OCI-LY1 (cell line): ENCODE measurements at regions not wholly inside any gene's neighbourhood (a gene's known extent, or its start where the extent isn't known, plus 50 kb on each side); places are given as distances from the start of the nearest gene placed in this dataset.

Source experiments
- H2AFZ ChIP-seq: fragments of 200-600 bp; sonication (generic), shearing (Covaris generic); 2 replicates; pipeline ENCODE4 v1.6.0; 2014; ENCODE audit warnings: antibody characterized with exemption, mild to moderate bottlenecking, low read length
- H3F3A ChIP-seq: fragments of 200-600 bp; sonication (generic), shearing (Covaris generic); 2 replicates; pipeline ENCODE4 v1.6.0; 2014; ENCODE audit warnings: mild to moderate bottlenecking, antibody characterized with exemption, low read length, moderate library complexity; ENCODE audit not compliant: insufficient read depth
- H3K27ac ChIP-seq: fragments of 200-600 bp; sonication (generic); 2 replicates; pipeline ENCODE4 v1.5.1; 2014; ENCODE audit warnings: low read length, mixed run types, mild to moderate bottlenecking, low read depth; ENCODE audit not compliant: poor library complexity, severe bottlenecking
- H3K27me3 ChIP-seq: fragments of 200-600 bp; sonication (generic); 2 replicates; pipeline ENCODE4 v1.6.0; 2014; ENCODE audit warnings: antibody characterized with exemption, mild to moderate bottlenecking, low read length, moderate library complexity; ENCODE audit not compliant: insufficient read depth
- H3K36me3 ChIP-seq: fragments of 200-600 bp; sonication (generic); 2 replicates; pipeline ENCODE4 v1.6.1; 2014; ENCODE audit warnings: mild to moderate bottlenecking, antibody characterized with exemption, low read length, moderate library complexity, mixed read lengths; ENCODE audit not compliant: insufficient read depth
- H3K4me1 ChIP-seq: fragments of 200-600 bp; sonication (generic); 2 replicates; pipeline ENCODE4 v1.5.1; 2014; ENCODE audit warnings: mild to moderate bottlenecking, low read length, moderate library complexity; ENCODE audit not compliant: insufficient read depth, severe bottlenecking
- H3K4me2 ChIP-seq: fragments of 200-600 bp; sonication (generic), shearing (Covaris generic); 2 replicates; pipeline ENCODE4 v1.6.1; 2014; ENCODE audit warnings: low read length
- H3K4me3 ChIP-seq: fragments of 200-600 bp; sonication (generic); 2 replicates; pipeline ENCODE4 v1.5.1; 2014; ENCODE audit warnings: low read length, low read depth, mild to moderate bottlenecking, mixed read lengths; ENCODE audit not compliant: poor library complexity, severe bottlenecking
- H3K79me2 ChIP-seq: fragments of 200-600 bp; shearing (Covaris generic); 2 replicates; pipeline ENCODE4 v1.6.1; 2016; ENCODE audit warnings: mixed run types, low read length, mixed read lengths; ENCODE audit not compliant: insufficient read depth
- H3K9ac ChIP-seq: fragments of 200-600 bp; sonication (generic), shearing (Covaris generic); 2 replicates; pipeline ENCODE4 v1.6.1; 2014; ENCODE audit warnings: mild to moderate bottlenecking, low read length, mixed read lengths
- H3K9me2 ChIP-seq: fragments of 200-600 bp; sonication (generic), shearing (Covaris generic); 2 replicates; pipeline ENCODE4 v1.6.1; 2014; ENCODE audit warnings: low read depth, mild to moderate bottlenecking, low read length, mixed read lengths
- H3K9me3 ChIP-seq: fragments of 200-600 bp; shearing (Covaris generic); 2 replicates; pipeline ENCODE4 v1.6.1; 2014; ENCODE audit warnings: low read length, mixed read lengths
- H4K20me1 ChIP-seq: fragments of 200-600 bp; sonication (generic), shearing (Covaris generic); 2 replicates; pipeline ENCODE4 v1.6.0; 2016; ENCODE audit warnings: mild to moderate bottlenecking, low read length; ENCODE audit not compliant: insufficient read depth
- EZH2 ChIP-seq: fragments of 200-600 bp; sonication (generic), shearing (Covaris generic); IDR thresholded peaks from 2 replicates; pipeline ENCODE4 v1.8.0; 2017; ENCODE audit warnings: borderline replicate concordance, mixed run types, mild to moderate bottlenecking, antibody characterized with exemption, low read length, moderate library complexity, mixed read lengths
- TF ChIP-seq, protein P1 (sequence below): fragments of 200-600 bp; sonication (generic), shearing (Covaris generic); IDR thresholded peaks from 2 replicates; pipeline ENCODE4 v1.5.1; 2017; ENCODE audit warnings: mild to moderate bottlenecking, antibody characterized with exemption, low read length, moderate library complexity, mixed read lengths

DNA sequence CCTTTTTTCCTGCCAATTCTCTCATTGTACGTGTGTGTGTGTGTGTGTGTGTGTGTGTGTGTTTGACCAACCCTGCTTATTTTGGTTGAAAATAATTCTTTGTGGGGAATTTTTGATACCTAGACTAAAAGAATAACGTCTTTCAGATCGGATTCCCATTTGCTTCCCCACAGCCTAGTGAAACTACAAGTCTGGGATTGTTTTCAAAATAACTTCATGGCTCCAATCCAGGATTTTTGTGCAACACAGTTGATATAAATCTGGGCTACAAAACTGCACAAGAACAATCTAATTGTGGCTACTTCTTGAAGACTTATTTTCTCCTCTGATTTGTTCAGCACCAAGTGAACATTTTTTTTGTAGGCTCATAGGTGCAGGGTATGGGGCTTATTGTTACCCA lies 332.8 kb upstream of the MIR17HG start:
- H3K9ac ChIP-seq, result no peak overlapping the region
- H3F3A ChIP-seq, result no peaks in the 10 kb centered on the region
- no peak overlapping the region for H2AFZ ChIP-seq
- no peaks in the 10 kb centered on the region for H3K9me3 ChIP-seq
- no peaks in the 10 kb centered on the region for H3K27me3 ChIP-seq
- H3K27ac ChIP-seq, result no peak overlapping the region
- no peaks in the 10 kb centered on the region for H3K79me2 ChIP-seq
- H3K9me2 ChIP-seq, result no peaks in the 10 kb centered on the region
- TF ChIP-seq, protein P1, sequence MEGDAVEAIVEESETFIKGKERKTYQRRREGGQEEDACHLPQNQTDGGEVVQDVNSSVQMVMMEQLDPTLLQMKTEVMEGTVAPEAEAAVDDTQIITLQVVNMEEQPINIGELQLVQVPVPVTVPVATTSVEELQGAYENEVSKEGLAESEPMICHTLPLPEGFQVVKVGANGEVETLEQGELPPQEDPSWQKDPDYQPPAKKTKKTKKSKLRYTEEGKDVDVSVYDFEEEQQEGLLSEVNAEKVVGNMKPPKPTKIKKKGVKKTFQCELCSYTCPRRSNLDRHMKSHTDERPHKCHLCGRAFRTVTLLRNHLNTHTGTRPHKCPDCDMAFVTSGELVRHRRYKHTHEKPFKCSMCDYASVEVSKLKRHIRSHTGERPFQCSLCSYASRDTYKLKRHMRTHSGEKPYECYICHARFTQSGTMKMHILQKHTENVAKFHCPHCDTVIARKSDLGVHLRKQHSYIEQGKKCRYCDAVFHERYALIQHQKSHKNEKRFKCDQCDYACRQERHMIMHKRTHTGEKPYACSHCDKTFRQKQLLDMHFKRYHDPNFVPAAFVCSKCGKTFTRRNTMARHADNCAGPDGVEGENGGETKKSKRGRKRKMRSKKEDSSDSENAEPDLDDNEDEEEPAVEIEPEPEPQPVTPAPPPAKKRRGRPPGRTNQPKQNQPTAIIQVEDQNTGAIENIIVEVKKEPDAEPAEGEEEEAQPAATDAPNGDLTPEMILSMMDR, result no peak
- no peak for TF ChIP-seq EZH2
- H3K36me3 ChIP-seq, result no peaks in the 10 kb centered on the region
- H3K4me1 ChIP-seq, result no peaks in the 10 kb centered on the region
- no peak overlapping the region for H3K4me2 ChIP-seq
- H4K20me1 ChIP-seq, result no peaks in the 10 kb centered on the region
- no peak overlapping the region for H3K4me3 ChIP-seq

DNA sequence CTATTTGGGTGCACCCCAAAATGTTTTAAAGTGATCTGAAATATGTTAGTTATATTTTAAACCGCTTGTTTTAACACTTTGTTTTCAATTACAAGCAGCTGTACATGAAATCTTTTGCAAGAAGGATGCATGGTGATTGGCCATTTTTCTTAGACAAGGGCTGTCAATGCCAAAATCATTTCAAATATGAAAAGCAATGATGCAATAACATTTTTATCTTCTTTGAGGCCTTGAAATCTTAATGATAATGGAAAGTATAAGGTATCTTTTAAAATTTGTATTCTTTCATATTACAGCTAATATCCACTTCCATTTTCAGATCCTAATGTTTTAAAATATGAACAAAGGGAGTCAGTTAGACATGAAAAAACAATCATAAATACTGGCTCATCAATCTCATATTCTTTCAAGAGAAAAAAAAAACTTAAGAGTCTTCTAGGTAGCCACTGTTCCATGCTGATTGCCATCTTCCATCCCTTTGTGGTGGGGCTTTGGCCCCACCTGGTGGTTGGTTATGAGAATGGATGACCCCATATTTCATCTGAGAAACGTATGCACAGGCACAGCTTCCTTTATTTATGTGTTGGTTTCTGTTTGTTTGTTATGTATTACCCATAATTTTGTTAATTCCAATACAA lies 330.3 kb upstream of the MIR17HG start:
- Histone ChIP-seq H2AFZ (no peak overlapping the region), H3F3A (no peaks in the 10 kb centered on the region), H3K79me2 (no peaks in the 10 kb centered on the region), H3K9me3 (no peaks in the 10 kb centered on the region), H3K27ac (no peak overlapping the region), H3K27me3 (no peaks in the 10 kb centered on the region), H3K4me3 (no peak overlapping the region), H3K4me1 (no peaks in the 10 kb centered on the region), H3K4me2 (no peak overlapping the region), H3K9ac (no peak overlapping the region), H3K36me3 (no peaks in the 10 kb centered on the region), H4K20me1 (no peaks in the 10 kb centered on the region), H3K9me2 (no peaks in the 10 kb centered on the region)
- TF ChIP-seq, protein P1, result peak; percentile 94
- no peak for TF ChIP-seq EZH2

DNA sequence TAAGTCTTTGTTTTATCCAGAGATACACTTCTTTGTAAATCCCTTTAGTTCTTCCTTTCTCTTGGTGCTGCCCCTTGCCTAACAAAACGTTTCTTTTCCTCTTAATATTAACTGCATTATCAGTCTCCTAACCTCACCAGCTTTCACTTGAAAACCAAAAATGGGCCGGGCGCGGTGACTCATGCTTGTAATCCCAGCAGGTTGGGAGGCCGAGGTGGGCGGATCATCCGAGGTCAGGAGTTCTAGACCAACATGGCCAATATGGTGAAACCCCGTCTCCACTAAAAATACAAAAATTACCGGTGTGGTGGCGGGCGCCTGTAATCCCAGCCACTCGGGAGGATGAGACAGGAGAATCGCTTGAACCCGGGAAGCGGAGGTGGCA lies 329.8 kb upstream of the MIR17HG start:
- TF ChIP-seq, protein P1, result no peak
- TF ChIP-seq EZH2, result no peak
- Histone ChIP-seq H3K4me2 (no peak overlapping the region), H3K27me3 (no peaks in the 10 kb centered on the region), H3K4me1 (no peaks in the 10 kb centered on the region), H3F3A (no peaks in the 10 kb centered on the region), H3K79me2 (no peaks in the 10 kb centered on the region), H3K36me3 (no peaks in the 10 kb centered on the region), H3K4me3 (no peak overlapping the region), H3K9me2 (no peaks in the 10 kb centered on the region), H3K9me3 (no peaks in the 10 kb centered on the region), H3K27ac (no peak overlapping the region), H4K20me1 (no peaks in the 10 kb centered on the region), H3K9ac (no peak overlapping the region), H2AFZ (no peak overlapping the region)
